HEK293 (cell line): ENCODE measurements at regions not wholly inside any gene's neighbourhood (a gene's known extent, or its start where the extent isn't known, plus 50 kb on each side); places are given as distances from the start of the nearest gene placed in this dataset.

Experiments
- CTCF ChIA-PET: fragments of 350-600 bp; formaldehyde crosslinking; extraction: SDS; loops from one replicate; lab custom pipeline; 2021; ENCODE audit warnings: antibody characterized with exemption; lab: Yijun Ruan, JAX
- POLR2A ChIA-PET: fragments of 300-600 bp; formaldehyde crosslinking; extraction: SDS; loops from one replicate; lab custom pipeline; 2020; ENCODE audit warnings: antibody characterized with exemption, inconsistent platforms; lab: Yijun Ruan, JAX
- H3K27ac ChIP-seq: fragments of 200-500 bp; sonication (Bioruptor generic); 2 replicates; pipeline ENCODE4 v1.5.1; 2014; ENCODE audit warnings: low read depth, low read length, control low read depth, inconsistent platforms; ENCODE audit errors: extremely low read depth
- H3K36me3 ChIP-seq, 2 experiments: fragments of 200-500 bp in 1 of 2; sonication (Bioruptor generic) in 1 of 2; 1 replicate in 1 of 2; 2 replicates in 1 of 2; pipeline ENCODE4 v1.5.1; 2014 to 2017; ENCODE audit warnings: inconsistent platforms in 2 of 2, low read length in 2 of 2; ENCODE audit not compliant: control insufficient read depth in 2 of 2, insufficient read depth in 1 of 2
- H3K4me1 ChIP-seq: fragments of 200-500 bp; sonication (Bioruptor generic); 2 replicates; pipeline ENCODE4 v1.5.1; 2014; ENCODE audit warnings: mild to moderate bottlenecking, low read length, inconsistent platforms; ENCODE audit not compliant: control insufficient read depth, insufficient read depth
- H3K4me3 ChIP-seq: 2 replicates; pipeline ENCODE4 v1.5.1; 2011; ENCODE audit warnings: low read depth, mild to moderate bottlenecking, control low read depth, low read length, moderate library complexity
- H3K9me3 ChIP-seq: fragments of 200-500 bp; sonication (Bioruptor generic); 2 replicates; pipeline ENCODE4 v1.5.1; 2014; ENCODE audit warnings: low read depth, low read length, inconsistent platforms; ENCODE audit not compliant: control insufficient read depth, insufficient read depth
- FEZF1 ChIP-seq: fragments of 450-650 bp; formaldehyde crosslinking; IDR thresholded peaks from 2 replicates; pipeline ENCODE4 v1.5.1; 2016; ENCODE audit warnings: missing biosample characterization, missing genetic modification characterization
- MYNN ChIP-seq: fragments of 450-650 bp; formaldehyde crosslinking; IDR thresholded peaks from 2 replicates; pipeline ENCODE4 v1.5.1; 2016; ENCODE audit warnings: missing biosample characterization, missing genetic modification characterization, borderline replicate concordance
- SCRT2 ChIP-seq: fragments of 450-650 bp; formaldehyde crosslinking; IDR thresholded peaks from 2 replicates; pipeline ENCODE4 v1.5.1; 2016; ENCODE audit warnings: missing biosample characterization, missing genetic modification characterization
- ZNF121 ChIP-seq: fragments of 450-650 bp; formaldehyde crosslinking; IDR thresholded peaks from 2 replicates; pipeline ENCODE4 v1.5.1; 2016; ENCODE audit warnings: missing biosample characterization, missing genetic modification characterization
- ZNF404 ChIP-seq: fragments of 450-650 bp; formaldehyde crosslinking; IDR thresholded peaks from 2 replicates; pipeline ENCODE4 v1.5.1; 2017; ENCODE audit warnings: missing biosample characterization, missing genetic modification characterization
- ZNF423 ChIP-seq: fragments of 450-650 bp; formaldehyde crosslinking; IDR thresholded peaks from 2 replicates; pipeline ENCODE4 v1.5.1; 2016; ENCODE audit warnings: missing biosample characterization, missing genetic modification characterization
- ZNF510 ChIP-seq: fragments of 450-650 bp; formaldehyde crosslinking; IDR thresholded peaks from 2 replicates; pipeline ENCODE4 v1.5.1; 2018; ENCODE audit warnings: mild to moderate bottlenecking, missing genetic modification characterization, missing biosample characterization; ENCODE audit not compliant: insufficient replicate concordance
- ZNF529 ChIP-seq: fragments of 450-650 bp; formaldehyde crosslinking; IDR thresholded peaks from 2 replicates; pipeline ENCODE4 v1.5.1; 2017; ENCODE audit warnings: missing genetic modification characterization, missing biosample characterization; ENCODE audit not compliant: insufficient replicate concordance
- ZNF626 ChIP-seq: fragments of 450-650 bp; sonication (Bioruptor Pico); formaldehyde crosslinking; IDR thresholded peaks from 2 replicates; pipeline ENCODE4 v1.5.1; 2018; ENCODE audit warnings: missing biosample characterization, missing genetic modification characterization, inconsistent platforms
- TF ChIP-seq, protein P1 (sequence below): fragments of 450-650 bp; formaldehyde crosslinking; IDR thresholded peaks from 2 replicates; pipeline ENCODE4 v1.5.1; 2016; ENCODE audit warnings: missing biosample characterization, missing genetic modification characterization
- TF ChIP-seq, protein P2 (sequence below): fragments of 450-650 bp; formaldehyde crosslinking; IDR thresholded peaks from 2 replicates; pipeline ENCODE4 v1.5.1; 2016; ENCODE audit warnings: missing biosample characterization, missing genetic modification characterization, low read depth
- TF ChIP-seq, protein P3 (sequence below): fragments of 450-650 bp; formaldehyde crosslinking; IDR thresholded peaks from 2 replicates; pipeline ENCODE4 v1.5.1; 2016; ENCODE audit warnings: missing biosample characterization, missing genetic modification characterization
- TF ChIP-seq, protein P4 (sequence below): fragments of 450-650 bp; formaldehyde crosslinking; IDR thresholded peaks from 2 replicates; pipeline ENCODE4 v1.5.1; 2016; ENCODE audit warnings: missing biosample characterization, missing genetic modification characterization
- TF ChIP-seq, protein P5 (sequence below): fragments of 450-650 bp; formaldehyde crosslinking; IDR thresholded peaks from 2 replicates; pipeline ENCODE4 v1.5.1; 2017; ENCODE audit warnings: missing biosample characterization, missing genetic modification characterization
- TF ChIP-seq, protein P6 (sequence below): fragments of 450-650 bp; formaldehyde crosslinking; IDR thresholded peaks from 2 replicates; pipeline ENCODE4 v1.5.1; 2016; ENCODE audit warnings: missing biosample characterization, missing genetic modification characterization, borderline replicate concordance

DNA sequence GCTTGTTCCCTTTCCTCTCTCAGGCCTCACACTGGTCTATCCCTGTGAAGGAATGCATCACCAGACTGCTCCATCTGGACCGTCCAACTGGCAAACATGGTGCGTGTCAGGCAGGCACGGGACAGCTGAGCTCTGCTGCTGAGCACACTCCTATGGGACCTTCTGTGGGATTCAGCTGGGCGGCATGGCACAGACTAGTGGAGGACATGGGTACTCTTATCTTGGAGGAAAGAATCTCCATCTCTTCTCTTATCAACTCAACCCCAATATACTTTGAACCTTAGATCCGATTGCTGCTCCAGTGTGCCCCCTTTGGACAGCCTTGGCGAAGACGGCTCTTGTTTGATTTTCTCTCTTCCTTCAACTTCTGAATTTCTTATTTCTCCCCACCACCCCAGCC is 593.6 kb downstream of the ETS1 start:
- Histone ChIP-seq H3K4me1 (no peaks in the 10 kb centered on the region), H3K9me3 (no peaks in the 10 kb centered on the region), H3K27ac (no peak overlapping the region), H3K36me3 (no peaks in the 10 kb centered on the region), H3K4me3 (no peak overlapping the region)
- ChIA-PET POLR2A (no interaction called here), CTCF (interaction anchor here (0.7 kb wide), 1 partner anchor 21 kb away, joined by 4 read pairs; no protein-coding TSS in a partner anchor)
- TF ChIP-seq ZNF121 (tag by site-specific recombination) (no peak), ZNF404 (tag by site-specific recombination) (no peak), MYNN (tag by site-specific recombination) (no peak), ZNF626 (no peak), SCRT2 (tag by site-specific recombination) (no peak), ZNF423 (tag by site-specific recombination) (no peak), ZNF529 (no peak), ZNF510 (no peak)
- TF ChIP-seq, protein P1, sequence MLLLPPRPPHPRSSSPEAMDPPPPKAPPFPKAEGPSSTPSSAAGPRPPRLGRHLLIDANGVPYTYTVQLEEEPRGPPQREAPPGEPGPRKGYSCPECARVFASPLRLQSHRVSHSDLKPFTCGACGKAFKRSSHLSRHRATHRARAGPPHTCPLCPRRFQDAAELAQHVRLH: no peak
- TF ChIP-seq, protein P2, sequence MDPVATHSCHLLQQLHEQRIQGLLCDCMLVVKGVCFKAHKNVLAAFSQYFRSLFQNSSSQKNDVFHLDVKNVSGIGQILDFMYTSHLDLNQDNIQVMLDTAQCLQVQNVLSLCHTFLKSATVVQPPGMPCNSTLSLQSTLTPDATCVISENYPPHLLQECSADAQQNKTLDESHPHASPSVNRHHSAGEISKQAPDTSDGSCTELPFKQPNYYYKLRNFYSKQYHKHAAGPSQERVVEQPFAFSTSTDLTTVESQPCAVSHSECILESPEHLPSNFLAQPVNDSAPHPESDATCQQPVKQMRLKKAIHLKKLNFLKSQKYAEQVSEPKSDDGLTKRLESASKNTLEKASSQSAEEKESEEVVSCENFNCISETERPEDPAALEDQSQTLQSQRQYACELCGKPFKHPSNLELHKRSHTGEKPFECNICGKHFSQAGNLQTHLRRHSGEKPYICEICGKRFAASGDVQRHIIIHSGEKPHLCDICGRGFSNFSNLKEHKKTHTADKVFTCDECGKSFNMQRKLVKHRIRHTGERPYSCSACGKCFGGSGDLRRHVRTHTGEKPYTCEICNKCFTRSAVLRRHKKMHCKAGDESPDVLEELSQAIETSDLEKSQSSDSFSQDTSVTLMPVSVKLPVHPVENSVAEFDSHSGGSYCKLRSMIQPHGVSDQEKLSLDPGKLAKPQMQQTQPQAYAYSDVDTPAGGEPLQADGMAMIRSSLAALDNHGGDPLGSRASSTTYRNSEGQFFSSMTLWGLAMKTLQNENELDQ (tag by site-specific recombination): no peak
- TF ChIP-seq, protein P3, sequence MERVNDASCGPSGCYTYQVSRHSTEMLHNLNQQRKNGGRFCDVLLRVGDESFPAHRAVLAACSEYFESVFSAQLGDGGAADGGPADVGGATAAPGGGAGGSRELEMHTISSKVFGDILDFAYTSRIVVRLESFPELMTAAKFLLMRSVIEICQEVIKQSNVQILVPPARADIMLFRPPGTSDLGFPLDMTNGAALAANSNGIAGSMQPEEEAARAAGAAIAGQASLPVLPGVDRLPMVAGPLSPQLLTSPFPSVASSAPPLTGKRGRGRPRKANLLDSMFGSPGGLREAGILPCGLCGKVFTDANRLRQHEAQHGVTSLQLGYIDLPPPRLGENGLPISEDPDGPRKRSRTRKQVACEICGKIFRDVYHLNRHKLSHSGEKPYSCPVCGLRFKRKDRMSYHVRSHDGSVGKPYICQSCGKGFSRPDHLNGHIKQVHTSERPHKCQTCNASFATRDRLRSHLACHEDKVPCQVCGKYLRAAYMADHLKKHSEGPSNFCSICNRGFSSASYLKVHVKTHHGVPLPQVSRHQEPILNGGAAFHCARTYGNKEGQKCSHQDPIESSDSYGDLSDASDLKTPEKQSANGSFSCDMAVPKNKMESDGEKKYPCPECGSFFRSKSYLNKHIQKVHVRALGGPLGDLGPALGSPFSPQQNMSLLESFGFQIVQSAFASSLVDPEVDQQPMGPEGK: no peak
- TF ChIP-seq, protein P4, sequence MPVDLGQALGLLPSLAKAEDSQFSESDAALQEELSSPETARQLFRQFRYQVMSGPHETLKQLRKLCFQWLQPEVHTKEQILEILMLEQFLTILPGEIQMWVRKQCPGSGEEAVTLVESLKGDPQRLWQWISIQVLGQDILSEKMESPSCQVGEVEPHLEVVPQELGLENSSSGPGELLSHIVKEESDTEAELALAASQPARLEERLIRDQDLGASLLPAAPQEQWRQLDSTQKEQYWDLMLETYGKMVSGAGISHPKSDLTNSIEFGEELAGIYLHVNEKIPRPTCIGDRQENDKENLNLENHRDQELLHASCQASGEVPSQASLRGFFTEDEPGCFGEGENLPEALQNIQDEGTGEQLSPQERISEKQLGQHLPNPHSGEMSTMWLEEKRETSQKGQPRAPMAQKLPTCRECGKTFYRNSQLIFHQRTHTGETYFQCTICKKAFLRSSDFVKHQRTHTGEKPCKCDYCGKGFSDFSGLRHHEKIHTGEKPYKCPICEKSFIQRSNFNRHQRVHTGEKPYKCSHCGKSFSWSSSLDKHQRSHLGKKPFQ: no peak
- TF ChIP-seq, protein P5, sequence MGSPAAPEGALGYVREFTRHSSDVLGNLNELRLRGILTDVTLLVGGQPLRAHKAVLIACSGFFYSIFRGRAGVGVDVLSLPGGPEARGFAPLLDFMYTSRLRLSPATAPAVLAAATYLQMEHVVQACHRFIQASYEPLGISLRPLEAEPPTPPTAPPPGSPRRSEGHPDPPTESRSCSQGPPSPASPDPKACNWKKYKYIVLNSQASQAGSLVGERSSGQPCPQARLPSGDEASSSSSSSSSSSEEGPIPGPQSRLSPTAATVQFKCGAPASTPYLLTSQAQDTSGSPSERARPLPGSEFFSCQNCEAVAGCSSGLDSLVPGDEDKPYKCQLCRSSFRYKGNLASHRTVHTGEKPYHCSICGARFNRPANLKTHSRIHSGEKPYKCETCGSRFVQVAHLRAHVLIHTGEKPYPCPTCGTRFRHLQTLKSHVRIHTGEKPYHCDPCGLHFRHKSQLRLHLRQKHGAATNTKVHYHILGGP (tag by site-specific recombination): no peak

DNA sequence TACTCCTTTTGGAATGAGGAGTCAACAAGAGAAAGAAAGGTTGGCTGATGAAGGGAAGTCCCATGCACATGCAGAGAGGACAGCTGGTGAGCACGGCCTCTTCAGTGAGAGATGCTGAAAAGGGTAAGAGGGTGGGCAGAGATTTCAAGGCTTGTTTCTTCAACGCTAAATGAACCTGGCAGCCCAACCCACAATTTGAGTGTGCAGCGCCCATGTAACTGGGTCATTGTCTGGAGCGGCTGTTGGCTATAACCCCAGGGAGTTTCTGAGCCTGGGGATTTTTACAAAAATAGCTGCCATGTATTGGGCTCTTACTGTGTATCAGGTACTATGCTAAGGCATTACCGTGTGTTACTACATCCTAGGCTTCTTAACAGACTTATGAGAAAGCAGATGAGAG is 594.1 kb downstream of the ETS1 start:
- Histone ChIP-seq H3K27ac (no peak overlapping the region), H3K9me3 (no peaks in the 10 kb centered on the region), H3K4me1 (no peaks in the 10 kb centered on the region), H3K36me3 (no peaks in the 10 kb centered on the region)
- POLR2A ChIA-PET: no interaction called here
- TF ChIP-seq, protein P2 (tag by site-specific recombination): no peak
- TF ChIP-seq, protein P6, sequence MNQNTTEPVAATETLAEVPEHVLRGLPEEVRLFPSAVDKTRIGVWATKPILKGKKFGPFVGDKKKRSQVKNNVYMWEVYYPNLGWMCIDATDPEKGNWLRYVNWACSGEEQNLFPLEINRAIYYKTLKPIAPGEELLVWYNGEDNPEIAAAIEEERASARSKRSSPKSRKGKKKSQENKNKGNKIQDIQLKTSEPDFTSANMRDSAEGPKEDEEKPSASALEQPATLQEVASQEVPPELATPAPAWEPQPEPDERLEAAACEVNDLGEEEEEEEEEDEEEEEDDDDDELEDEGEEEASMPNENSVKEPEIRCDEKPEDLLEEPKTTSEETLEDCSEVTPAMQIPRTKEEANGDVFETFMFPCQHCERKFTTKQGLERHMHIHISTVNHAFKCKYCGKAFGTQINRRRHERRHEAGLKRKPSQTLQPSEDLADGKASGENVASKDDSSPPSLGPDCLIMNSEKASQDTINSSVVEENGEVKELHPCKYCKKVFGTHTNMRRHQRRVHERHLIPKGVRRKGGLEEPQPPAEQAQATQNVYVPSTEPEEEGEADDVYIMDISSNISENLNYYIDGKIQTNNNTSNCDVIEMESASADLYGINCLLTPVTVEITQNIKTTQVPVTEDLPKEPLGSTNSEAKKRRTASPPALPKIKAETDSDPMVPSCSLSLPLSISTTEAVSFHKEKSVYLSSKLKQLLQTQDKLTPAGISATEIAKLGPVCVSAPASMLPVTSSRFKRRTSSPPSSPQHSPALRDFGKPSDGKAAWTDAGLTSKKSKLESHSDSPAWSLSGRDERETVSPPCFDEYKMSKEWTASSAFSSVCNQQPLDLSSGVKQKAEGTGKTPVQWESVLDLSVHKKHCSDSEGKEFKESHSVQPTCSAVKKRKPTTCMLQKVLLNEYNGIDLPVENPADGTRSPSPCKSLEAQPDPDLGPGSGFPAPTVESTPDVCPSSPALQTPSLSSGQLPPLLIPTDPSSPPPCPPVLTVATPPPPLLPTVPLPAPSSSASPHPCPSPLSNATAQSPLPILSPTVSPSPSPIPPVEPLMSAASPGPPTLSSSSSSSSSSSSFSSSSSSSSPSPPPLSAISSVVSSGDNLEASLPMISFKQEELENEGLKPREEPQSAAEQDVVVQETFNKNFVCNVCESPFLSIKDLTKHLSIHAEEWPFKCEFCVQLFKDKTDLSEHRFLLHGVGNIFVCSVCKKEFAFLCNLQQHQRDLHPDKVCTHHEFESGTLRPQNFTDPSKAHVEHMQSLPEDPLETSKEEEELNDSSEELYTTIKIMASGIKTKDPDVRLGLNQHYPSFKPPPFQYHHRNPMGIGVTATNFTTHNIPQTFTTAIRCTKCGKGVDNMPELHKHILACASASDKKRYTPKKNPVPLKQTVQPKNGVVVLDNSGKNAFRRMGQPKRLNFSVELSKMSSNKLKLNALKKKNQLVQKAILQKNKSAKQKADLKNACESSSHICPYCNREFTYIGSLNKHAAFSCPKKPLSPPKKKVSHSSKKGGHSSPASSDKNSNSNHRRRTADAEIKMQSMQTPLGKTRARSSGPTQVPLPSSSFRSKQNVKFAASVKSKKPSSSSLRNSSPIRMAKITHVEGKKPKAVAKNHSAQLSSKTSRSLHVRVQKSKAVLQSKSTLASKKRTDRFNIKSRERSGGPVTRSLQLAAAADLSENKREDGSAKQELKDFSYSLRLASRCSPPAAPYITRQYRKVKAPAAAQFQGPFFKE (tag by site-specific recombination): no peak
- TF ChIP-seq, protein P1: no peak
- TF ChIP-seq FEZF1 (tag by site-specific recombination): no peak
- TF ChIP-seq, all 188 proteins: peak for 0
- no peak overlapping the region for H3K4me3 ChIP-seq
- CTCF ChIA-PET: no interaction called here
